ENCODE measurements at regions not wholly inside any gene's neighbourhood (a gene's known extent, or its start where the extent isn't known, plus 50 kb on each side); places are given as distances from the start of the nearest gene placed in this dataset.

GRCh38 chr4:138740816-138741745, 274.5 kb upstream of the NOCT start:
- DNase-seq, result no peak

- no peak for DNase-seq
Measured at GRCh38 chr4:138736362-138736761, 279.2 kb upstream of the NOCT start.

GRCh38 chr4:138734746-138735145, 280.8 kb upstream of the NOCT start:
- no peak for DNase-seq

GRCh38 chr4:138728566-138728965, 287.0 kb upstream of the NOCT start:
- DNase-seq, result no peak

- DNase-seq, result no peak
Measured at GRCh38 chr4:138727731-138728130, 287.9 kb upstream of the NOCT start.

- DNase-seq, result no peak
Measured at GRCh38 chr4:138724530-138724929, 291.1 kb upstream of the NOCT start.

GRCh38 chr4:138716559-138717335, 298.8 kb upstream of the NOCT start:
- DNase-seq, result no peak

- no peak for DNase-seq
Measured at GRCh38 chr4:138710297-138710696, 305.3 kb upstream of the NOCT start.

GRCh38 chr4:138709859-138710258, 305.7 kb upstream of the NOCT start:
- DNase-seq, result no peak

GRCh38 chr4:138707746-138708677, 307.6 kb upstream of the NOCT start:
- DNase-seq, result no peak

GRCh38 chr4:138706201-138706600, 309.4 kb upstream of the NOCT start:
- DNase-seq, result no peak

GRCh38 chr4:138702190-138702824, 313.3 kb upstream of the NOCT start:
- no peak for DNase-seq

- no peak for DNase-seq
Measured at GRCh38 chr4:138698641-138699040, 316.9 kb upstream of the NOCT start.

- DNase-seq, result no peak
Measured at GRCh38 chr4:138697851-138698250, 317.7 kb upstream of the NOCT start.

- DNase-seq, result no peak
Measured at GRCh38 chr4:138696771-138697170, 318.8 kb upstream of the NOCT start.

- DNase-seq, result no peak
Measured at GRCh38 chr4:138696058-138696457, 319.5 kb upstream of the NOCT start.

- DNase-seq, result no peak
Measured at GRCh38 chr4:138693526-138693925, 322.1 kb upstream of the NOCT start.

- DNase-seq, result no peak
Measured at GRCh38 chr4:138692411-138692810, 323.2 kb upstream of the NOCT start.

- no peak for DNase-seq
Measured at GRCh38 chr4:138689593-138689992, 326.0 kb upstream of the NOCT start.

- no peak for DNase-seq
Measured at GRCh38 chr4:138689187-138689586, 326.4 kb upstream of the NOCT start.

- no peak for DNase-seq
Measured at GRCh38 chr4:138688408-138689085, 327.0 kb upstream of the NOCT start.
